NB4 (cell line): ENCODE measurements at regions not wholly inside any gene's neighbourhood (a gene's known extent, or its start where the extent isn't known, plus 50 kb on each side); places are given as distances from the start of the nearest gene placed in this dataset.

Experiments
- MAX ChIP-seq: IDR thresholded peaks from 2 replicates; pipeline ENCODE4 v1.6.1; 2011; ENCODE audit warnings: low read depth, low read length
- MYC ChIP-seq: IDR thresholded peaks from 2 replicates; pipeline ENCODE4 v1.6.1; 2011; ENCODE audit warnings: low read depth, low read length
- POLR2A ChIP-seq: IDR thresholded peaks from 2 replicates; pipeline ENCODE4 v1.6.1; 2011; ENCODE audit warnings: mild to moderate bottlenecking; ENCODE audit not compliant: insufficient read length; ENCODE audit errors: extremely low read depth
- TF ChIP-seq, protein P1 (sequence below): IDR thresholded peaks from one replicate; pipeline ENCODE4 v1.5.1; 2012; ENCODE audit warnings: low read depth, low read length

DNA sequence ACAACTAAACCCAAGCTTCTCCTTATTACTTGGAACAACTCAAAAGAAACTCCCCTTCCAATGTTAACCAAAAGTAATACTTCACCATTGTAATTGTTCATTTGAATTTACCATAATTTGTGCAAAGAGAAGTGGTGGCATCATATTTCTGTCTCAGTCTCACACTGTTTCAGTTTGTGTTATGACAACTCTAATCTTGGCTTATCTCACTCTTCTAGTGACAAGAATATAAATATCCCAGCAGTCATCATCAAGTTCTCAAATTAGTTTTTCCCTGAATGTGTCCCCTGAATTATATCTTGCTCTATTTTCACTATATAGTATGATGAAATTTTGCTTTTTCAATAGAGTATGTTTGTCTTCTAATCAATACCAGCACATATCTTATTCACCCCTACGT lies 681.4 kb upstream of the PRR20A start:
- TF ChIP-seq, protein P1, sequence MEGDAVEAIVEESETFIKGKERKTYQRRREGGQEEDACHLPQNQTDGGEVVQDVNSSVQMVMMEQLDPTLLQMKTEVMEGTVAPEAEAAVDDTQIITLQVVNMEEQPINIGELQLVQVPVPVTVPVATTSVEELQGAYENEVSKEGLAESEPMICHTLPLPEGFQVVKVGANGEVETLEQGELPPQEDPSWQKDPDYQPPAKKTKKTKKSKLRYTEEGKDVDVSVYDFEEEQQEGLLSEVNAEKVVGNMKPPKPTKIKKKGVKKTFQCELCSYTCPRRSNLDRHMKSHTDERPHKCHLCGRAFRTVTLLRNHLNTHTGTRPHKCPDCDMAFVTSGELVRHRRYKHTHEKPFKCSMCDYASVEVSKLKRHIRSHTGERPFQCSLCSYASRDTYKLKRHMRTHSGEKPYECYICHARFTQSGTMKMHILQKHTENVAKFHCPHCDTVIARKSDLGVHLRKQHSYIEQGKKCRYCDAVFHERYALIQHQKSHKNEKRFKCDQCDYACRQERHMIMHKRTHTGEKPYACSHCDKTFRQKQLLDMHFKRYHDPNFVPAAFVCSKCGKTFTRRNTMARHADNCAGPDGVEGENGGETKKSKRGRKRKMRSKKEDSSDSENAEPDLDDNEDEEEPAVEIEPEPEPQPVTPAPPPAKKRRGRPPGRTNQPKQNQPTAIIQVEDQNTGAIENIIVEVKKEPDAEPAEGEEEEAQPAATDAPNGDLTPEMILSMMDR, result no peak
- TF ChIP-seq POLR2A (no peak), MAX (no peak), MYC (no peak)
